ENCODE measurements at regions not wholly inside any gene's neighbourhood (a gene's known extent, or its start where the extent isn't known, plus 50 kb on each side); places are given as distances from the start of the nearest gene placed in this dataset.

DNA sequence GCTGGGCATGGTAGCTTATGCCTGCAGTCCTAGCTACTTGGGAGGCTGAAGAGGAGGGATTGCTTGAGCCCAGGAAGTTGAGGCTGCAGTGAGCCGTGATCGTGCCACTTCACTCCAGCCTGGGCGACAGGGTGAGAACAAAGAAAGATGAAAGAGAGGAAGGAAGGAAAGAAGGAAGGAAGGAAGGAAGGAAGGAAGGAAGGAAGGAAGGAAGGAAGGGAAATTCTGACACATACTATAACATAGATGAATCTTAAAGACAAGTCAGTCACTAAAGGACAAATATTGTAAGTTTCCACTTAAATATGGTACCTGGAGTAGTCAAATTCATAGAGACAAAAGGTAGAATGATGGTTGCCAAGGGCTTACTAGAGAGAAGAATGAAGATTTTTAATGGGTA is 108.0 kb upstream of the CACHD1 start:
- Histone ChIP-seq H3K36me3 (ENCODE audit: insufficient read depth, low read length) (no peaks in the 10 kb centered on the region), H3K9me3 (ENCODE audit: insufficient read depth, low read depth, low read length) (no peaks in the 10 kb centered on the region), H3K9ac (ENCODE audit: low read depth, low read length) (no peak overlapping the region), H3K4me3 (ENCODE audit: low read length) (no peak overlapping the region), H3K27ac (ENCODE audit: low read depth, low read length) (no peak overlapping the region), H3K27me3 (ENCODE audit: insufficient read depth, low read length) (peaks cover 14% of the 10 kb centered on the region), H3K4me1 (ENCODE audit: insufficient read depth, low read length) (peaks cover 20% of the 10 kb centered on the region)
- 86% methylated on average over 3 of the region's 3 CpGs for WGBS

DNA sequence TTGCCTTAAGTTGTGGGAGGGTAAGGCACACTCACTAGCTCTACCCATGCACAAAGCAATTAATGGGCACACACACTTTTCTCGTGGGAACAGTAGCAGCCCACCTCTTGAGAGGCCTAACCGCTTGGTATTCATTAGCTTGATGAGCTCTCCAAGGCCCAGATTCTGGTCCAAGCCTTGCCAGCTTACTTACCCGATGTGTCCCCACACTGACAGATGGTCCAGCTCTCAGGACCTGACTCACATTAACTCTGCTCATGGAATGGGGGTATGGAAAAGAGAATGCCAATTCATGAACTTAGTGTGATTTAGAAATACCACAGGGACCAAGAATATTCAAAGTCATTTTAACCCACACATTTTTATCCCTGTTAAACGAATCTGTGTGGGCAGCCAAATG is 106.8 kb upstream of the CACHD1 start:
- Histone ChIP-seq H3K27ac (ENCODE audit: low read depth, low read length) (no peak overlapping the region), H3K36me3 (ENCODE audit: insufficient read depth, low read length) (no peaks in the 10 kb centered on the region), H3K4me1 (ENCODE audit: insufficient read depth, low read length) (peaks cover 10% of the 10 kb centered on the region; the same call in 1 of the 2 replicates), H3K27me3 (ENCODE audit: insufficient read depth, low read length) (peaks cover 6% of the 10 kb centered on the region; the same call in 1 of the 2 replicates), H3K4me3 (ENCODE audit: low read length) (no peak overlapping the region), H3K9me3 (ENCODE audit: insufficient read depth, low read depth, low read length) (no peaks in the 10 kb centered on the region), H3K9ac (ENCODE audit: low read depth, low read length) (no peak overlapping the region)
- 86% methylated on average over 4 of the region's 4 CpGs for WGBS

DNA sequence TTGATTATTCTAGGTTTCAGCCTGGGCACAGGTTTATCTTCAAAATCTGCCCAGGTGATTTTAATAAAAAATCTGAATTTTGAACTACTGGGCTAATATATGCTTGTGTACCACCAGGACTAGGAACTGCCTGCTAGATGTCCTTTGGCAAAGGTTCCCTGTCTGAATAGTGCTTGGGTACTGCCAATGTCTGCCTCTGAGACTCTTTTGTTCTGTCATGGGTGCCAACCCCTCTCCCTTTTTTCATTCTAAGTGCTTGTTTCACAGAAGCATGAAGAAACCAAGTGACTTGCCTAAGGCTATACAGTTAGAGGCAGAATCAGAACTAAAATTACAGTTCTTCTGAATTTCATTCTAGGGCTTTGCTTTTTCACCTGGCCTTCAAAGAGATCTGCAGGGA is 106.3 kb upstream of the CACHD1 start:
- Histone ChIP-seq H3K27me3 (ENCODE audit: insufficient read depth, low read length) (peaks cover 3% of the 10 kb centered on the region; the same call in 1 of the 2 replicates), H3K9ac (ENCODE audit: low read depth, low read length) (no peak overlapping the region), H3K9me3 (ENCODE audit: insufficient read depth, low read depth, low read length) (no peaks in the 10 kb centered on the region), H3K27ac (ENCODE audit: low read depth, low read length) (no peak overlapping the region), H3K36me3 (ENCODE audit: insufficient read depth, low read length) (no peaks in the 10 kb centered on the region), H3K4me1 (ENCODE audit: insufficient read depth, low read length) (peaks cover 6% of the 10 kb centered on the region; the same call in 1 of the 2 replicates), H3K4me3 (ENCODE audit: low read length) (no peak overlapping the region)

DNA sequence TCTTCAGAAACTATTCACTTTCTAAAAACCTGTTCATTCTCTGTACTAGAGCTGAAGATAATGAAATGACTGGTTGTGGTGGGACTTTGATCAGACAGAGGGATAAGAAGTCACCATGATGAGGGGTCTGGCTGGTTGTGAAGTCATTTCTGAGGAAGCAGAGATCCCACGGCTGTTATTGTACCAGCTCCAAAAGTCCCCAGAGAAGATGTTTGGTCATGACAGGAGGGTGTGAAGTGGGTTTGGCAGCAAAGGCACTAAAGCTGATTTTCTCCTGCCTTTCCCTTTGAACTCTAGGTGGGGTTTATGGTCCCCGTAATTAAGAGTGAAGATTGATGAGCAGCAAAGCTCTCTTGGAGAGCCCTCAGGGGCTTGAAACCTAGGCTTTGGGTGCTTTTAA is 103.1 kb upstream of the CACHD1 start:
- WGBS = 86% methylated on average over 2 of the region's 2 CpGs
- Histone ChIP-seq H3K36me3 (ENCODE audit: insufficient read depth, low read length) (no peaks in the 10 kb centered on the region), H3K9me3 (ENCODE audit: insufficient read depth, low read depth, low read length) (no peaks in the 10 kb centered on the region), H3K9ac (ENCODE audit: low read depth, low read length) (no peak overlapping the region), H3K4me1 (ENCODE audit: insufficient read depth, low read length) (no peaks in the 10 kb centered on the region), H3K27me3 (ENCODE audit: insufficient read depth, low read length) (no peaks in the 10 kb centered on the region), H3K27ac (ENCODE audit: low read depth, low read length) (no peak overlapping the region), H3K4me3 (ENCODE audit: low read length) (no peak overlapping the region)

DNA sequence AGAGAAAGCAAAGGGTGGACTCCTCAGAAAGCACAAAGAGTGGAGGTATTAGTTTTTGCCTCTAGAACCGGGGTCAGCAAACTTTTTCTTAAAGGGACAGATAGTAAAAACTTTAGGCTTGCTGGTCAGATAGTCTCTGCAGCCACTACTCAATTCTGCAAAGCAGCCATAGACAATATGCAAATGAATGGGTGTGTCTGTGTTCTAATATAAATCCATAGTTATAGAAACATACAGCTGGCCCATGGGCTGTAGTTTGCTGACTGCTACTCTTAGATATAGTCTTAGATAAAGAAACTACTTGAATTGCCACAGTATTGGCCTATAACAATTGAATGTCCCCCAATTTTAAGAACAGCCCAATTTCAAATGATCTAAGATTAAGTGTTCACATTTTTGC is 101.6 kb upstream of the CACHD1 start:
- no peaks in the 10 kb centered on the region for H3K9me3 ChIP-seq (ENCODE audit: insufficient read depth, low read depth, low read length)
- 71% methylated on average over 1 of the region's 1 CpG for WGBS
- no peak overlapping the region for H3K27ac ChIP-seq (ENCODE audit: low read depth, low read length)
- H3K36me3 ChIP-seq (ENCODE audit: insufficient read depth, low read length) = no peaks in the 10 kb centered on the region
- H3K4me3 ChIP-seq (ENCODE audit: low read length) = no peak overlapping the region
- H3K4me1 ChIP-seq (ENCODE audit: insufficient read depth, low read length) = no peaks in the 10 kb centered on the region
- H3K27me3 ChIP-seq (ENCODE audit: insufficient read depth, low read length) = no peaks in the 10 kb centered on the region
- H3K9ac ChIP-seq (ENCODE audit: low read depth, low read length) = no peak overlapping the region

- Histone ChIP-seq H3K4me1 (ENCODE audit: insufficient read depth, low read length) (no peaks in the 10 kb centered on the region), H3K27ac (ENCODE audit: low read depth, low read length) (no peak overlapping the region), H3K27me3 (ENCODE audit: insufficient read depth, low read length) (no peaks in the 10 kb centered on the region), H3K9me3 (ENCODE audit: insufficient read depth, low read depth, low read length) (no peaks in the 10 kb centered on the region), H3K9ac (ENCODE audit: low read depth, low read length) (no peak overlapping the region), H3K4me3 (ENCODE audit: low read length) (no peak overlapping the region), H3K36me3 (ENCODE audit: insufficient read depth, low read length) (no peaks in the 10 kb centered on the region)
- 75% methylated on average over 7 of the region's 7 CpGs for WGBS
Measured at GRCh38 chr1:64378826-64379225, 91.1 kb upstream of the CACHD1 start.

GRCh38 chr1:64387389-64388285 is 82.3 kb upstream of the CACHD1 start:
- no peak overlapping the region for H3K4me3 ChIP-seq (ENCODE audit: low read length)
- no peak overlapping the region for H3K27ac ChIP-seq (ENCODE audit: low read depth, low read length)
- H3K9me3 ChIP-seq (ENCODE audit: insufficient read depth, low read depth, low read length) = no peaks in the 10 kb centered on the region
- H3K36me3 ChIP-seq (ENCODE audit: insufficient read depth, low read length) = no peaks in the 10 kb centered on the region
- no peaks in the 10 kb centered on the region for H3K27me3 ChIP-seq (ENCODE audit: insufficient read depth, low read length)
- peaks cover 10% of the 10 kb centered on the region for H3K4me1 ChIP-seq (ENCODE audit: insufficient read depth, low read length)
- WGBS = 89% methylated on average over 2 of the region's 2 CpGs
- no peak overlapping the region for H3K9ac ChIP-seq (ENCODE audit: low read depth, low read length)

DNA sequence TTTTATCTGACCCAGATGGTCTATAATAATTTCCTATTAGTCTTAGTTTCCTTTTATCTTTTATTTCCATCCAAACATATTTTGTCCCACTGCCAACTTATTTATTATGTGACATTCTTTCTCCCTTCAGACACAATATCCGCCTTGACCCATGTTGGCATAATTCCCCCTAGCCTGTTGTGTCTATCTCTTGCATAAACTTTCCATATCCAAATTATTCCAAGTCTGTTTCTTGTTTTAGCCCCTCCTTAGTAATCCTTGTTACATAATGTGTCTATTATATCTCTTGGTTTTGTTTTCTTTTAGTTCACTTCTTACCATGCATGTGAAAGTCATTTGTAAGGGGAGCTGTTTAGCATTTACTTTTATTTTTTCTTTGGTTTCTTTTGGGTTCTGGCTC is 81.6 kb upstream of the CACHD1 start:
- H3K9me3 ChIP-seq (ENCODE audit: insufficient read depth, low read depth, low read length) = no peaks in the 10 kb centered on the region
- no peak overlapping the region for H3K27ac ChIP-seq (ENCODE audit: low read depth, low read length)
- H3K36me3 ChIP-seq (ENCODE audit: insufficient read depth, low read length) = no peaks in the 10 kb centered on the region
- H3K4me1 ChIP-seq (ENCODE audit: insufficient read depth, low read length) = peaks cover 17% of the 10 kb centered on the region
- WGBS = 95% methylated on average over 1 of the region's 1 CpG
- no peak overlapping the region for H3K9ac ChIP-seq (ENCODE audit: low read depth, low read length)
- no peak overlapping the region for H3K4me3 ChIP-seq (ENCODE audit: low read length)
- no peaks in the 10 kb centered on the region for H3K27me3 ChIP-seq (ENCODE audit: insufficient read depth, low read length)

DNA sequence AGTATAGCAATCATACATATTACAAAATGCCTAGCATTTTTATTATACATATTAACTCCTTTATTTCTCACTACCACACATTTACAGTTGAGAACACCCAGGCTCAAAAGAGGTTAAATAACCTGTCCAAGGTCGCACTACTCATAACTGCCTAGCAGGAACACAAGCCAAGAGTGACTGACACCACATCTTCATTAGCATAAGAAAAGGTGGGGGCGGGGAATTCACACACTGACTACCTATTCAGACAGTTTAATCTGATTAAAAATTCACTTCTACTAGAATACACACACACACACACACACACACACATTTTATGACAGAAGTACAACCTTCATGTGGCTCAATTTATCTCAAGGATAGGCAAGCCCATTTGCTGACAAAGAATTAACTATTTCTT is 77.8 kb upstream of the CACHD1 start:
- no peak overlapping the region for H3K9ac ChIP-seq (ENCODE audit: low read depth, low read length)
- H3K9me3 ChIP-seq (ENCODE audit: insufficient read depth, low read depth, low read length) = no peaks in the 10 kb centered on the region
- peaks cover 17% of the 10 kb centered on the region for H3K4me1 ChIP-seq (ENCODE audit: insufficient read depth, low read length)
- no peak overlapping the region for H3K4me3 ChIP-seq (ENCODE audit: low read length)
- H3K36me3 ChIP-seq (ENCODE audit: insufficient read depth, low read length) = no peaks in the 10 kb centered on the region
- 31% methylated on average over 2 of the region's 2 CpGs for WGBS
- no peaks in the 10 kb centered on the region for H3K27me3 ChIP-seq (ENCODE audit: insufficient read depth, low read length)
- no peak overlapping the region for H3K27ac ChIP-seq (ENCODE audit: low read depth, low read length)

GRCh38 chr1:64393790-64394189 is 76.1 kb upstream of the CACHD1 start:
- Histone ChIP-seq H3K27ac (ENCODE audit: low read depth, low read length) (no peak overlapping the region), H3K4me3 (ENCODE audit: low read length) (no peak overlapping the region), H3K9me3 (ENCODE audit: insufficient read depth, low read depth, low read length) (no peaks in the 10 kb centered on the region), H3K9ac (ENCODE audit: low read depth, low read length) (no peak overlapping the region), H3K4me1 (ENCODE audit: insufficient read depth, low read length) (peaks cover 17% of the 10 kb centered on the region), H3K27me3 (ENCODE audit: insufficient read depth, low read length) (no peaks in the 10 kb centered on the region), H3K36me3 (ENCODE audit: insufficient read depth, low read length) (no peaks in the 10 kb centered on the region)
- WGBS = 83% methylated on average over 2 of the region's 2 CpGs

GRCh38 chr1:64396817-64397216 is 73.1 kb upstream of the CACHD1 start:
- Histone ChIP-seq H3K4me1 (ENCODE audit: insufficient read depth, low read length) (peaks cover 15% of the 10 kb centered on the region), H3K36me3 (ENCODE audit: insufficient read depth, low read length) (no peaks in the 10 kb centered on the region), H3K9me3 (ENCODE audit: insufficient read depth, low read depth, low read length) (no peaks in the 10 kb centered on the region), H3K9ac (ENCODE audit: low read depth, low read length) (no peak overlapping the region), H3K4me3 (ENCODE audit: low read length) (no peak overlapping the region), H3K27ac (ENCODE audit: low read depth, low read length) (no peak overlapping the region), H3K27me3 (ENCODE audit: insufficient read depth, low read length) (no peaks in the 10 kb centered on the region)
- WGBS = 69% methylated on average over 4 of the region's 4 CpGs
